AG04450 (cell line): ENCODE measurements at regions not wholly inside any gene's neighbourhood (a gene's known extent, or its start where the extent isn't known, plus 50 kb on each side); places are given as distances from the start of the nearest gene placed in this dataset.

Experiments
- CTCF ChIA-PET: fragments of 300-600, 350-600 bp; formaldehyde crosslinking; extraction: SDS; loops from one replicate; lab custom pipeline; 2022; ENCODE audit warnings: antibody characterized with exemption, inconsistent platforms; lab: Charles Lee
- POLR2A ChIA-PET: fragments of 350-600 bp; formaldehyde crosslinking; extraction: SDS; loops from one replicate; lab custom pipeline; 2021; ENCODE audit warnings: antibody characterized with exemption, inconsistent platforms; lab: Yijun Ruan, JAX
- DNase-seq: peaks from one replicate; pipeline ENCODE4 v3.0.0-alpha.2; 2011; ENCODE audit warnings: low read depth, low spot score
- H3K27ac ChIP-seq: one replicate; pipeline ENCODE4 v1.5.1; 2012; ENCODE audit warnings: low read depth, low read length, control low read depth
- H3K27me3 ChIP-seq: one replicate; pipeline ENCODE4 v1.6.0; 2012; ENCODE audit warnings: low read length; ENCODE audit not compliant: control insufficient read depth, insufficient read depth
- H3K4me3 ChIP-seq: 2 replicates; pipeline ENCODE4 v1.5.1; 2011; ENCODE audit warnings: mild to moderate bottlenecking, low read depth, low read length, control low read depth
- H3K9me3 ChIP-seq: 2 replicates; pipeline ENCODE4 v1.5.1; 2012; ENCODE audit warnings: low read length; ENCODE audit not compliant: control insufficient read depth, insufficient read depth
- TF ChIP-seq, protein P1 (sequence below): IDR thresholded peaks from 2 replicates; pipeline ENCODE4 v1.5.1; 2011; ENCODE audit warnings: low read depth, low read length, control low read depth, inconsistent platforms

DNA sequence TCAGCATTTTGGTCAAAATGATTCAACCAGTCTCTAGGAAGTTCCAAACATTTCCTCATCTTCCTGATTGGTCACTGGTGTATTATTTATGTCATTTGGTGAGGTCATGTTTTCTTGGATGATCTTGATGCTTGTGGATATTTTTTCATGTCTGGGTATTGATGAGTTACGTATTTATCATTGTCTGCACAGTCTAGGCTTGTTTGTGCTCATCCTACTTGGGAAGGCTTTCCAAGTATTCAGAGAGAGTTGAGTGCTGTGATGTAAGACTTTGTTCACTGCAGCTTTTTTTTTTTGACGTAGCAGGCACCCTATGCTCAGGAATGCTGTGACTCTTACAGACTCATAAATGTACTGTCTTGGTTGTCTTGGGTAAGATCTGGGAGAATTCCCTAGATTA, 509.5 kb downstream of the SLITRK1 start:
- no peaks in the 10 kb centered on the region for H3K27me3 ChIP-seq
- ChIA-PET CTCF (no interaction called here), POLR2A (no interaction called here)
- H3K9me3 ChIP-seq: no peaks in the 10 kb centered on the region
- H3K27ac ChIP-seq: no peak overlapping the region
- H3K4me3 ChIP-seq: no peak overlapping the region
- DNase-seq: no peak
- TF ChIP-seq, protein P1, sequence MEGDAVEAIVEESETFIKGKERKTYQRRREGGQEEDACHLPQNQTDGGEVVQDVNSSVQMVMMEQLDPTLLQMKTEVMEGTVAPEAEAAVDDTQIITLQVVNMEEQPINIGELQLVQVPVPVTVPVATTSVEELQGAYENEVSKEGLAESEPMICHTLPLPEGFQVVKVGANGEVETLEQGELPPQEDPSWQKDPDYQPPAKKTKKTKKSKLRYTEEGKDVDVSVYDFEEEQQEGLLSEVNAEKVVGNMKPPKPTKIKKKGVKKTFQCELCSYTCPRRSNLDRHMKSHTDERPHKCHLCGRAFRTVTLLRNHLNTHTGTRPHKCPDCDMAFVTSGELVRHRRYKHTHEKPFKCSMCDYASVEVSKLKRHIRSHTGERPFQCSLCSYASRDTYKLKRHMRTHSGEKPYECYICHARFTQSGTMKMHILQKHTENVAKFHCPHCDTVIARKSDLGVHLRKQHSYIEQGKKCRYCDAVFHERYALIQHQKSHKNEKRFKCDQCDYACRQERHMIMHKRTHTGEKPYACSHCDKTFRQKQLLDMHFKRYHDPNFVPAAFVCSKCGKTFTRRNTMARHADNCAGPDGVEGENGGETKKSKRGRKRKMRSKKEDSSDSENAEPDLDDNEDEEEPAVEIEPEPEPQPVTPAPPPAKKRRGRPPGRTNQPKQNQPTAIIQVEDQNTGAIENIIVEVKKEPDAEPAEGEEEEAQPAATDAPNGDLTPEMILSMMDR: no peak

- no peak overlapping the region for H3K27ac ChIP-seq
- POLR2A ChIA-PET: no interaction called here
- CTCF ChIA-PET: no interaction called here
Observed at GRCh38 chr13:83365723-83366122, 516.6 kb downstream of the SLITRK1 start.

DNA sequence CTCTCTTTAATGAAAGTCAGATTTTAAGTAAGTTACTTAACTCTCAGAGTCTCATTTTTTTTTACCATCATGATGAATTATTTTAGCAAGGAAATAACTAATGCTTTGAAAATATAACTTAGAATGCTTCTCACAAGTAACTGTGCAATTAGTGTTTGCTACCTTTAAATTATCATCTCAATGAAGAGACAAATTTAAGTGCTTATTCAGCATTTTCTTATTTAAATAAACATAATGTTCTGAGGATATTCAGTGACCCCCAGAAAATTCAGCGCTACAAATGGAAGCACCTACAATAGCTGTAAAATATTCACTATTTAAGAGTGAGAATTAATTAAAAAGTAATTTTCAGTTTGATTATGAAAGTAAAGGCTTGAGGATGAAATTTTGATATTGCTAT, 527.2 kb downstream of the SLITRK1 start:
- no peak for DNase-seq
- ChIA-PET POLR2A (no interaction called here), CTCF (no interaction called here)
- TF ChIP-seq, protein P1: no peak
- H3K27ac ChIP-seq: no peak overlapping the region
- H3K9me3 ChIP-seq: no peaks in the 10 kb centered on the region
- no peak overlapping the region for H3K4me3 ChIP-seq
- no peaks in the 10 kb centered on the region for H3K27me3 ChIP-seq

More at GRCh38 chr13:83365723-83366122, 516.6 kb downstream of the SLITRK1 start:
- no peak for DNase-seq
- no peaks in the 10 kb centered on the region for H3K9me3 ChIP-seq
- no peaks in the 10 kb centered on the region for H3K27me3 ChIP-seq
- TF ChIP-seq, protein P1: no peak
- no peak overlapping the region for H3K4me3 ChIP-seq

DNA sequence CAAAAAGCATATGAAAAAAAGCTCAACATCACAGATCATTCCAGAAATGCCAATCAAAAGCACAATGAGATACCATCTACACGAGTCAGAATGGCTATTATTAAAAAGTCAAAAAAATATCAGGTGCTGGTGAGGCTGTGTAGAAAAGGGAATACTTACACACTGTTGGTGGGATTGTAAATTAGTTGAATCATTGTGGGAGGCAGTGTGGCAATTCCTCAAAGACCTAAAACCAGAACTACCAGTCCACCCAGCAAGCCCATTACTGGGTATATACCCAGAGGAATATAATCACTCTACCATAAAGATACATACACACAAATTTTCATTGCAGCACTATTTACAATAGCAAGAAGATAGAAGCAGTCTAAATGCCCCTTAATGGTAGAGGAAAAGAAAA, 529.9 kb downstream of the SLITRK1 start:
- TF ChIP-seq, protein P1: no peak
- Histone ChIP-seq H3K27ac (no peak overlapping the region), H3K4me3 (no peak overlapping the region), H3K27me3 (no peaks in the 10 kb centered on the region), H3K9me3 (no peaks in the 10 kb centered on the region)
- POLR2A ChIA-PET: no interaction called here
- no peak for DNase-seq
- CTCF ChIA-PET: no interaction called here

DNA sequence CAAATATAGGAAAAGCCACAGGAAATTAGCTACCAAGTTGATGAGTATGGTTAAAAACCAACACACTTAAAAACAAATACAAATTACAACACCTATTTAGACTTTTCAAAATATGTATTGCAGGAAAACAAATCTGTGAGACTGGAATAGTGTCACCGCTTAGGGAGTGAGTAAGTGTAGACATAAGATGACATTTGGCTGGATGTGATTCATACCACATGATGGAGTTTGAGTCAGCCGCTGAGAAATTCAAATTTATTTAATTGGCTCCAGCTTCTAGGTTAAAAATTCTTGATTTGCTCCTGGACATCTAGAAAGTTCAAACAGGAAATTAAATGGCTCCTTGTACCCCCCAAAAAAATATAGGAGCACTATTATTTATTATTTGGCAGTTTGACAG, 531.7 kb downstream of the SLITRK1 start:
- POLR2A ChIA-PET: no interaction called here
- Histone ChIP-seq H3K27me3 (no peaks in the 10 kb centered on the region), H3K9me3 (no peaks in the 10 kb centered on the region), H3K4me3 (no peak overlapping the region), H3K27ac (no peak overlapping the region)
- TF ChIP-seq, protein P1: no peak
- no peak for DNase-seq
- CTCF ChIA-PET: interaction anchor here (0.6 kb wide), 1 partner anchor 408 kb away, joined by 3 read pairs; no protein-coding TSS in a partner anchor
